PC-3 (cell line): ENCODE measurements at regions not wholly inside any gene's neighbourhood (a gene's known extent, or its start where the extent isn't known, plus 50 kb on each side); places are given as distances from the start of the nearest gene placed in this dataset.

Experiments used
- ATAC-seq: fragments of 200-7000 bp; cut with Tn5 transposase; 2 replicates; pipeline ENCODE4 v1.9.1; 2020; ENCODE audit warnings: mild to moderate bottlenecking, moderate library complexity
- BruUV-seq: library from RNA; stranded (reverse); fragments of 400-500 nt; replicated peaks from 2 replicates; lab custom pipeline; 2021; lab: Mats Ljungman, UMichigan
- CTCF ChIA-PET: fragments of 300-600 bp; sonication (Branson Sonifier 250); formaldehyde crosslinking; loops from one replicate; lab custom pipeline; 2022; ENCODE audit warnings: antibody characterized with exemption; lab: Charles Lee
- POLR2A ChIA-PET: fragments of 300-600 bp; sonication (Branson Sonifier 250); formaldehyde crosslinking; loops from one replicate; lab custom pipeline; 2022; ENCODE audit warnings: antibody characterized with exemption; ENCODE audit not compliant: unreplicated experiment; lab: Charles Lee
- DNase-seq: peaks from one replicate; pipeline ENCODE4 v3.0.0-alpha.2; 2015
- H2AFZ ChIP-seq: fragments of 300-600 bp; sonication (generic); 2 replicates; pipeline ENCODE4 v1.6.0; 2016; ENCODE audit warnings: antibody characterized with exemption, low read length
- H3F3A ChIP-seq: fragments of 300-600 bp; sonication (generic); one replicate; pipeline ENCODE4 v1.6.0; 2017; ENCODE audit warnings: antibody characterized with exemption, low read length, control low read depth, mild to moderate bottlenecking; ENCODE audit not compliant: unreplicated experiment
- H3K27ac ChIP-seq: fragments of 300-600 bp; sonication (generic); 2 replicates; pipeline ENCODE4 v1.5.1; 2016; ENCODE audit warnings: mild to moderate bottlenecking, low read length
- H3K27me3 ChIP-seq: fragments of 300-600 bp; sonication (generic); 2 replicates; pipeline ENCODE4 v1.6.1; 2016; ENCODE audit warnings: low read length, mixed read lengths
- H3K36me3 ChIP-seq: fragments of 300-600 bp; sonication (generic); 2 replicates; pipeline ENCODE4 v1.6.1; 2016; ENCODE audit warnings: low read depth, mixed run types, low read length, mixed read lengths
- H3K4me1 ChIP-seq: fragments of 300-600 bp; sonication (generic); 2 replicates; pipeline ENCODE4 v1.5.1; 2016; ENCODE audit warnings: low read length; ENCODE audit not compliant: insufficient read depth
- H3K4me2 ChIP-seq: fragments of 300-600 bp; sonication (generic); 2 replicates; pipeline ENCODE4 v1.6.0; 2016; ENCODE audit warnings: low read length
- H3K4me3 ChIP-seq: fragments of 300-600 bp; sonication (generic); 2 replicates; pipeline ENCODE4 v1.5.1; 2016; ENCODE audit warnings: mild to moderate bottlenecking, low read length, mixed read lengths
- H3K79me2 ChIP-seq: fragments of 300-600 bp; sonication (generic); 2 replicates; pipeline ENCODE4 v1.6.1; 2017; ENCODE audit warnings: low read length, mixed read lengths
- H3K9ac ChIP-seq: fragments of 300-600 bp; sonication (generic); 2 replicates; pipeline ENCODE4 v1.6.0; 2016; ENCODE audit warnings: mild to moderate bottlenecking, low read length
- H3K9me2 ChIP-seq: fragments of 300-600 bp; sonication (generic); replicated peaks from 2 replicates; pipeline ENCODE4 v1.6.1; 2016; ENCODE audit warnings: mixed run types, low read length, mixed read lengths
- H3K9me3 ChIP-seq: fragments of 300-600 bp; sonication (generic); 2 replicates; pipeline ENCODE4 v1.6.1; 2016; ENCODE audit warnings: low read length, mixed read lengths
- H4K20me1 ChIP-seq: fragments of 300-600 bp; sonication (generic); 2 replicates; pipeline ENCODE4 v1.6.1; 2016; ENCODE audit warnings: low read length, mixed read lengths
- EZH2 ChIP-seq: fragments of 300-600 bp; sonication (generic); IDR thresholded peaks from one replicate; pipeline ENCODE4 v1.6.1; 2017; ENCODE audit warnings: antibody characterized with exemption, mild to moderate bottlenecking, low read length; ENCODE audit not compliant: unreplicated experiment
- EZH2phosphoT487 ChIP-seq: fragments of 300-600 bp; sonication (generic); IDR thresholded peaks from 2 replicates; pipeline ENCODE4 v1.6.1; 2018; ENCODE audit warnings: mild to moderate bottlenecking, antibody characterized with exemption, low read length, borderline replicate concordance
- intact Hi-C: fragments of 100-400 bp; cut with micrococcal nuclease; formaldehyde crosslinking; loops from 2 replicates; pipeline ENCODE4 v1.9.0; 2023
- TF ChIP-seq, protein P1 (sequence below): fragments of 300-600 bp; sonication (generic); conservative IDR thresholded peaks from 2 replicates; pipeline ENCODE4 v1.5.1; 2017; ENCODE audit warnings: antibody characterized with exemption, low read depth, mild to moderate bottlenecking, low read length

DNA sequence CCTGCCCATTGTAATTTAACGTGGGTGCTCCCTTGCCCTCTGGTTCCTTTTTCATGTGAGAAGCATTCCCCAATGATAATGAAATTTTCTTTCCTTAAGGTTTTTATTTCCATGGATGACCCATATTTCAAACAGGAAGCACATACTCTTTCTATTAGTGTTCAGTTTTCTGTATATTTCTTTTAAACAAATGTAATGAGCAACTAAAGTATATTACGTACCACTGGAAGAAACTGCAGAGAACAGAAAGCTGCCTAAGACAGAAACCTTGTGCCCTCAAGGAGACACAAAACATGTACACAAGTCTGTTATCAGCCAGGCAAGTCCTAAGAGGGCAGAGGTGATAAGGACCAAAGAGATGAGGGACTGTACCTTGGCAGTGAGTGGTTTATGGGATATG, 414.9 kb downstream of the ETNK1 start:
- intact Hi-C loops = loop anchor here (5.0 kb wide), 1 partner anchor 193 kb away; no protein-coding TSS in a partner anchor
- Histone ChIP-seq H3K9me2 (no peaks in the 10 kb centered on the region), H3K4me2 (no peak overlapping the region), H3K27ac (no peak overlapping the region), H3K9me3 (no peaks in the 10 kb centered on the region), H3K4me3 (no peak overlapping the region), H3K79me2 (no peaks in the 10 kb centered on the region), H2AFZ (no peak overlapping the region), H3K36me3 (no peaks in the 10 kb centered on the region), H3K9ac (no peak overlapping the region), H3F3A (no peaks in the 10 kb centered on the region), H3K4me1 (no peaks in the 10 kb centered on the region), H4K20me1 (no peaks in the 10 kb centered on the region), H3K27me3 (no peaks in the 10 kb centered on the region)
- ATAC-seq = no peak
- ChIA-PET CTCF (no interaction called here), POLR2A (no interaction called here)
- BruUV-seq = no TSS peak
- TF ChIP-seq EZH2 = no peak
- no peak for DNase-seq

DNA sequence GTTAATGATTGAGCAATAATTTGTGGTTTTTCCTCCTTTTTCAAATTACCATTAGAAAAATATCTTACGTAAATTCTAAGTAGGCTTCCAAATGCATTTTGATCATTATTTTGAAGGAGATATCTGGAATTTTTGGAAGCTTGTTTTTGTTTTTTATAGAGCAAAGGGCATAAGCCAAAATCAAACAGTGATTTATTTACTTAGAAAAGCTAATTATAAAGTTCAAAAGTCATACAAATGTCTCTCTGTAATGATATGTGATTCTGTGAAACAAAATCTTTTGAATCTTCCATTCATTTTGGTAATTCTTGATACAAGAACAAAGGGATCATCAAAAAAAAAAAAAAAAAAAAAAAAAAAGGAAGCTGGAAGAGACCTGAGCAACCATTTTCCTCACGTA, 416.8 kb downstream of the ETNK1 start:
- Histone ChIP-seq H3K9me2 (no peaks in the 10 kb centered on the region), H3F3A (no peaks in the 10 kb centered on the region), H3K4me2 (no peak overlapping the region), H4K20me1 (no peaks in the 10 kb centered on the region), H3K4me3 (no peak overlapping the region), H3K4me1 (no peaks in the 10 kb centered on the region), H2AFZ (no peak overlapping the region), H3K9me3 (no peaks in the 10 kb centered on the region), H3K79me2 (no peaks in the 10 kb centered on the region), H3K27ac (no peak overlapping the region), H3K9ac (no peak overlapping the region), H3K36me3 (no peaks in the 10 kb centered on the region), H3K27me3 (no peaks in the 10 kb centered on the region)
- ChIA-PET CTCF (no interaction called here), POLR2A (no interaction called here)
- ATAC-seq = no peak
- BruUV-seq = no TSS peak
- intact Hi-C loops = loop anchor here (5.0 kb wide), 1 partner anchor 194 kb away; no protein-coding TSS in a partner anchor
- no peak for DNase-seq
- TF ChIP-seq EZH2phosphoT487 (no peak), EZH2 (no peak)
- TF ChIP-seq, protein P1, sequence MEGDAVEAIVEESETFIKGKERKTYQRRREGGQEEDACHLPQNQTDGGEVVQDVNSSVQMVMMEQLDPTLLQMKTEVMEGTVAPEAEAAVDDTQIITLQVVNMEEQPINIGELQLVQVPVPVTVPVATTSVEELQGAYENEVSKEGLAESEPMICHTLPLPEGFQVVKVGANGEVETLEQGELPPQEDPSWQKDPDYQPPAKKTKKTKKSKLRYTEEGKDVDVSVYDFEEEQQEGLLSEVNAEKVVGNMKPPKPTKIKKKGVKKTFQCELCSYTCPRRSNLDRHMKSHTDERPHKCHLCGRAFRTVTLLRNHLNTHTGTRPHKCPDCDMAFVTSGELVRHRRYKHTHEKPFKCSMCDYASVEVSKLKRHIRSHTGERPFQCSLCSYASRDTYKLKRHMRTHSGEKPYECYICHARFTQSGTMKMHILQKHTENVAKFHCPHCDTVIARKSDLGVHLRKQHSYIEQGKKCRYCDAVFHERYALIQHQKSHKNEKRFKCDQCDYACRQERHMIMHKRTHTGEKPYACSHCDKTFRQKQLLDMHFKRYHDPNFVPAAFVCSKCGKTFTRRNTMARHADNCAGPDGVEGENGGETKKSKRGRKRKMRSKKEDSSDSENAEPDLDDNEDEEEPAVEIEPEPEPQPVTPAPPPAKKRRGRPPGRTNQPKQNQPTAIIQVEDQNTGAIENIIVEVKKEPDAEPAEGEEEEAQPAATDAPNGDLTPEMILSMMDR = no peak

DNA sequence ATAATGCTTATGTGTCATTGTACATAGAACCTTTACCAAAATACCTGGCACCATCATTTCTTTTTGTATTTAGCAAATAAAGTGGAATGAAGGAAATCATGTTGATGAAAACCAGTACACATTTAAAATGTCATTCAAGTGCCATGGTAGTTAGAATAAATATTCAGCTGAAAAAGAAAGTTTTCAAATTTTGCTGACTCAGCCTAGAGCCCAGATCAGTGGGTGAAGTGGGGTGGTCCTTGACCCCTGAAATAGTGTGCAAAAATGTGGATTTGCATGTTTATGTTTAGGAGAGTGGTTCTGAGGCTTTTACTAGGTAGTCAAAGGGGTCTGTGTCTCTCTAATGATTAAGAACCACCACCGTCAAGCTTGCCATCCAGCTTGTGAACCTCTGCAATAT, 418.7 kb downstream of the ETNK1 start:
- ATAC-seq (no peak), DNase-seq (no peak)
- ChIA-PET POLR2A (no interaction called here), CTCF (no interaction called here)
- Histone ChIP-seq H3K4me3 (no peak overlapping the region), H3F3A (no peaks in the 10 kb centered on the region), H3K27me3 (no peaks in the 10 kb centered on the region), H3K4me1 (no peaks in the 10 kb centered on the region), H3K79me2 (no peaks in the 10 kb centered on the region), H3K4me2 (no peak overlapping the region), H3K9me3 (no peaks in the 10 kb centered on the region), H3K36me3 (no peaks in the 10 kb centered on the region), H2AFZ (no peak overlapping the region), H3K27ac (no peak overlapping the region), H3K9ac (no peak overlapping the region), H3K9me2 (no peaks in the 10 kb centered on the region), H4K20me1 (no peaks in the 10 kb centered on the region)
- TF ChIP-seq EZH2phosphoT487 = no peak
- no peak for TF ChIP-seq EZH2
- TF ChIP-seq, protein P1 = no peak
- no TSS peak for BruUV-seq
- intact Hi-C loops = loop anchor here (5.0 kb wide), 1 partner anchor 196 kb away; no protein-coding TSS in a partner anchor
